Activated CD4-positive, alpha-beta T cell treated with anti-CD3 and anti-CD28 coated beads for 48 hours (primary cell): ENCODE measurements at regions not wholly inside any gene's neighbourhood (a gene's known extent, or its start where the extent isn't known, plus 50 kb on each side); places are given as distances from the start of the nearest gene placed in this dataset.

Experiments
- DNase-seq: peaks from one replicate; pipeline ENCODE4 v3.0.0-alpha.2; 2020

- no peak for DNase-seq
Measured at GRCh38 chr1:67898033-67898726, 64.9 kb upstream of the GNG12 start.

- no peak for DNase-seq
Measured at GRCh38 chr1:67897270-67897949, 64.1 kb upstream of the GNG12 start.

- DNase-seq = no peak
Measured at GRCh38 chr1:67896826-67897225, 63.6 kb upstream of the GNG12 start.

- no peak for DNase-seq
Measured at GRCh38 chr1:67894981-67895735, 61.9 kb upstream of the GNG12 start.

- DNase-seq = no peak
Measured at GRCh38 chr1:67893126-67893495, 59.8 kb upstream of the GNG12 start.

- DNase-seq = no peak
Measured at GRCh38 chr1:67892476-67893125, 59.3 kb upstream of the GNG12 start.

- DNase-seq = no peak
Measured at GRCh38 chr1:67890857-67891256, 57.6 kb upstream of the GNG12 start.

GRCh38 chr1:67889953-67890567 is 56.8 kb upstream of the GNG12 start:
- peak; percentile 20 for DNase-seq

- no peak for DNase-seq
Measured at GRCh38 chr1:67889466-67889865, 56.2 kb upstream of the GNG12 start.

GRCh38 chr1:67888216-67889106 is 55.2 kb upstream of the GNG12 start:
- no peak for DNase-seq

GRCh38 chr1:67887146-67887545 is 53.9 kb upstream of the GNG12 start:
- DNase-seq = no peak

- no peak for DNase-seq
Measured at GRCh38 chr1:67886076-67886475, 52.8 kb upstream of the GNG12 start.

GRCh38 chr1:67883069-67883468 is 49.8 kb upstream of the GNG12 start:
- DNase-seq = no peak
